ENCODE measurements at regions not wholly inside any gene's neighbourhood (a gene's known extent, or its start where the extent isn't known, plus 50 kb on each side); places are given as distances from the start of the nearest gene placed in this dataset.

- no peak for ATAC-seq
- DNase-seq (ENCODE audit: low spot score), result no peak
- intact Hi-C loops (cut with DNase I), result no loop called here
Measured at GRCh38 chr5:81914696-81915095, 57.1 kb upstream of the ATG10 start.

- intact Hi-C loops (cut with DNase I), result no loop called here
- DNase-seq (ENCODE audit: low spot score), result no peak
Measured at GRCh38 chr5:81912933-81913332, 58.9 kb upstream of the ATG10 start.

GRCh38 chr5:81909677-81910076 is 62.1 kb upstream of the ATG10 start:
- ATAC-seq (no peak), DNase-seq (ENCODE audit: low spot score) (no peak)
- intact Hi-C loops (cut with DNase I), result no loop called here

More at GRCh38 chr5:81912933-81913332, 58.9 kb upstream of the ATG10 start:
- ATAC-seq, result no peak

- intact Hi-C loops (cut with DNase I), result no loop called here
- ATAC-seq, result no peak
- no peak for DNase-seq (ENCODE audit: low spot score)
Measured at GRCh38 chr5:81908771-81909170, 63.1 kb upstream of the ATG10 start.

- no peak for ATAC-seq
- DNase-seq (ENCODE audit: low spot score), result no peak
- intact Hi-C loops (cut with DNase I), result no loop called here
Measured at GRCh38 chr5:81908044-81908443, 63.8 kb upstream of the ATG10 start.

GRCh38 chr5:81907012-81907635 is 64.7 kb upstream of the ATG10 start:
- ATAC-seq (no peak), DNase-seq (ENCODE audit: low spot score) (no peak)
- intact Hi-C loops (cut with DNase I), result no loop called here

- no peak for DNase-seq (ENCODE audit: low spot score)
- intact Hi-C loops (cut with DNase I), result no loop called here
- no peak for ATAC-seq
Measured at GRCh38 chr5:81906086-81906485, 65.7 kb upstream of the ATG10 start.

GRCh38 chr5:81904861-81905260 is 67.0 kb upstream of the ATG10 start:
- ATAC-seq (no peak), DNase-seq (ENCODE audit: low spot score) (no peak)
- intact Hi-C loops (cut with DNase I), result no loop called here

GRCh38 chr5:81904166-81904565 is 67.7 kb upstream of the ATG10 start:
- intact Hi-C loops (cut with DNase I), result no loop called here
- ATAC-seq (no peak), DNase-seq (ENCODE audit: low spot score) (no peak)

GRCh38 chr5:81901586-81901985 is 70.2 kb upstream of the ATG10 start:
- DNase-seq (ENCODE audit: low spot score), result no peak
- intact Hi-C loops (cut with DNase I), result no loop called here
- no peak for ATAC-seq

GRCh38 chr5:81899123-81899522 is 72.7 kb upstream of the ATG10 start:
- no peak for ATAC-seq
- DNase-seq (ENCODE audit: low spot score), result no peak
- intact Hi-C loops (cut with DNase I), result no loop called here

- intact Hi-C loops (cut with DNase I), result no loop called here
- no peak for DNase-seq (ENCODE audit: low spot score)
- no peak for ATAC-seq
Measured at GRCh38 chr5:81898403-81898802, 73.4 kb upstream of the ATG10 start.

GRCh38 chr5:81896764-81897163 is 75.1 kb upstream of the ATG10 start:
- ATAC-seq (no peak), DNase-seq (ENCODE audit: low spot score) (no peak)
- intact Hi-C loops (cut with DNase I), result no loop called here

GRCh38 chr5:81895307-81895706 is 76.5 kb upstream of the ATG10 start:
- ATAC-seq (no peak), DNase-seq (ENCODE audit: low spot score) (no peak)
- intact Hi-C loops (cut with DNase I), result no loop called here

- intact Hi-C loops (cut with DNase I), result no loop called here
- ATAC-seq, result no peak
- DNase-seq (ENCODE audit: low spot score), result no peak
Measured at GRCh38 chr5:81893961-81894360, 77.9 kb upstream of the ATG10 start.

GRCh38 chr5:81884871-81885270 is 87.0 kb upstream of the ATG10 start:
- intact Hi-C loops (cut with DNase I), result no loop called here
- DNase-seq (ENCODE audit: low spot score), result no peak
- ATAC-seq, result peak; percentile 46

GRCh38 chr5:81883371-81883770 is 88.5 kb upstream of the ATG10 start:
- DNase-seq (ENCODE audit: low spot score) (no peak), ATAC-seq (no peak)
- intact Hi-C loops (cut with DNase I), result no loop called here

- no peak for ATAC-seq
- no peak for DNase-seq (ENCODE audit: low spot score)
- intact Hi-C loops (cut with DNase I), result no loop called here
Measured at GRCh38 chr5:81881595-81881994, 90.2 kb upstream of the ATG10 start.

GRCh38 chr5:81879936-81880335 is 91.9 kb upstream of the ATG10 start:
- no peak for DNase-seq (ENCODE audit: low spot score)
- no peak for ATAC-seq
- intact Hi-C loops (cut with DNase I), result no loop called here

- DNase-seq (ENCODE audit: low spot score), result no peak
- no peak for ATAC-seq
- intact Hi-C loops (cut with DNase I), result no loop called here
Measured at GRCh38 chr5:81878333-81878732, 93.5 kb upstream of the ATG10 start.

GRCh38 chr5:81866994-81867393 is 104.8 kb upstream of the ATG10 start:
- no peak for DNase-seq (ENCODE audit: low spot score)
- no peak for ATAC-seq
- intact Hi-C loops (cut with DNase I), result no loop called here

GRCh38 chr5:81860778-81861177 is 109.9 kb upstream of the SSBP2 start:
- intact Hi-C loops (cut with DNase I), result no loop called here
- DNase-seq (ENCODE audit: low spot score), result no peak
- no peak for ATAC-seq

Measured in sciatic nerve (tissue), 2 donors.